GM21786 (cell line): ENCODE measurements at regions not wholly inside any gene's neighbourhood (a gene's known extent, or its start where the extent isn't known, plus 50 kb on each side); places are given as distances from the start of the nearest gene placed in this dataset.

Experiments
- ATAC-seq: cut with Tn5 transposase; IDR thresholded peaks from one replicate; pipeline ENCODE4 v1.9.1; 2021; ENCODE audit not compliant: unreplicated experiment

DNA sequence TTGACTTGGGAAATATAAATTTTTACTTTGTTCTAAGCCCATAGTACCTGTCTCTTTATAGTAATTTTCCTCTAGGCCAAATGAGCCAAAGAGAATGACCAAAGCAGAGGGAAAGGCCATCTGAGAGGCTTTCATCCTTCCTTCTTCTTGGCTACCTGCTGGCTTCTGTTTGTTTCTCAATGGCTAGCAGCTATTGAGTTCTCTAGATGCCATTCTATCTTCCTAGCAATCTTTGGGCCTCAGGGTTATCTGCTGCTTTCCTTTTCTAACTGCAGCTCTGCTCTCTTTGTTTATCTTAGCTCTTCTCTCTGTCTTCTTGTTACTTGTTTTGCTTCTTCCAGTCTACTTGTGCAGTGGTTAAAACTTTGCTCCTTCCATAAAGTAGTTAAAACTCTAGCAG, 601.1 kb upstream of the NRXN1 start:
- ATAC-seq, result no peak

DNA sequence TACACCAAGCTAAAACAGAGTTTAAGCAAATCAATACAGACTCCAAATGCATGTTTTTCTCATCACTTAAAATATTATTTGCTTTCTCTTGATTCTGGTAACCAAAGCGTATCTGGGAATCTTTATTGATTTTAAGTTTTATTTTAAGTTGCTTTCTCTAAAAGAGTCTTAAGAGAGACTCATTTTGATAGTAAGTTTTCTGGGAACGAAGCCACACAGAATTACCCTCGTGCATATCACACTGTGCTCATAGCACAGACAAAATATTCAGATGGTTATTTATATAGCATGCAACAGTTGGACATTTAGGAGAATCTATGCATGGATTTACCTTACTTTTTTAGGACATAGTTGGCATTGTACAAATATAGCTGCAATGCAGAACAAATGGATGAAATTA, 597.5 kb upstream of the NRXN1 start:
- no peak for ATAC-seq

DNA sequence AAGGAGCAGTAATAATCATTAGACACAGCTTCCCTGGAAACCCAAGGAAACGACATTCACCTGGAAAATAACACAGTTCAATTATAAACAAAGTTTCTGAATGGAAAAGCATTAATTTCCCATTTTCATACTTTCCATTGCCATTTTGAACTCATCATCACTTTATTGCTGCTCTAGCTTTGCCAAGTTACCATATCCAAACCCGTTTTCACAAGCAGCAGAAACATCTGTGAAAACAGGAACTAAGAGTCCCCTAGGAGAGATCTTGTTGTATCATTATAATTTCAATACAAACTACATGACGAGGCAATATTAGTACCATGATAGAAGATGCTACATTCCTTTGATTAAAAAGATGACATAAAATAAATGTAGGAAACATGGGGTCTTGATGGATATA, 597.0 kb upstream of the NRXN1 start:
- no peak for ATAC-seq

DNA sequence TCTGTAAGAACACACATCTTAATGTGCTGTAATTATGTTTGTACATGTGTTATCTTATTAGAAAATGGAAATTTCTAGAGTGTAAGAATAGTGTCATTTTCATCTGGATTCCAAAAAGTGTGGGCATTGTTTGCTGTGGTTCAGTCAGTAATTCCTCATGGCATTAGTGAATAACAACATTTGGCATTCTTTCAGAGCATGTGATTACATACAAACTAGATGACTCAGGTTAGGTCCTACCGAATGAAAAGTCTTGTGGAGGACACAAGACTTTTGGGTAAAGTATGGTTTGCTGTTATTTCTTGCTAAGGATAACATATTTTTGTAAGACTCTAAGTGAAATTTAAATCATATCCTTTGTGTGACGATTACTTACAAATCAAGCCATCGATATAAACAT, 593.1 kb upstream of the NRXN1 start:
- no peak for ATAC-seq

DNA sequence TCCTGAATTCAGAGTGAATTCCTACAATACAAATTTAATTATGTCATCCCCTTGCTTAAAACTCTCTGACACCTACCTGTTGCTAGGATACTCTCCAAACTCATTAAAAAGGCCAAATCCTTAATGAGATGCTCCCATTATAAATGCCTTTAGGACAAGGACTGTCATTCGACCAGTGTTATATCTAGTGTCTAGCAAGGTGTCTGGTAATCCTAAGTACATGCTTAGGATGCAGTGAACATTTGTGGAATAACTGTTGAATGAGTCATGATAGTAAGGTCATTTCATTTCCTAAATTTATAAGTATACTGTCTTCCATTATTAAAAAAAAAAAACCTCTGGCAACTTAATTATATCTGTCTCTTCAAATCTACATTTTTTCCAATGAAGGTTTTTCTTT, 588.9 kb upstream of the NRXN1 start:
- ATAC-seq, result no peak

DNA sequence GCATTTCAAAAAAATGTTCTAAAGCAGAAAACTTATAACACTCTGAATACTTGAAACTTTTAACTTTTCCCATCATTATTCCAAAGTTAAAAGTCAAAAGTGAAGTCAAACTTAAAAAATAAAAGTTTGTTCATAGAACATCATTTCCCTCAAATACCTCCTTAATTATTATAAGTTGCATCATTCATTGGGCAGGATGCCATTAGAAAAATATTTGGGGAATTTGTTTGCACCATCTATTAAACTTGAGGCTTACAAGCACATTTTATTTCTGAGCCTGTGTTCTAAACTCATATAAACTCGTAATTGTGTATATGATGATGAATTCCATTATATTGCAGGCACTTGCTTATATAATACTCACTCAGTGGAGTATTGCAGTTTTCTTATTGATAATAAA, 588.0 kb upstream of the NRXN1 start:
- no peak for ATAC-seq

DNA sequence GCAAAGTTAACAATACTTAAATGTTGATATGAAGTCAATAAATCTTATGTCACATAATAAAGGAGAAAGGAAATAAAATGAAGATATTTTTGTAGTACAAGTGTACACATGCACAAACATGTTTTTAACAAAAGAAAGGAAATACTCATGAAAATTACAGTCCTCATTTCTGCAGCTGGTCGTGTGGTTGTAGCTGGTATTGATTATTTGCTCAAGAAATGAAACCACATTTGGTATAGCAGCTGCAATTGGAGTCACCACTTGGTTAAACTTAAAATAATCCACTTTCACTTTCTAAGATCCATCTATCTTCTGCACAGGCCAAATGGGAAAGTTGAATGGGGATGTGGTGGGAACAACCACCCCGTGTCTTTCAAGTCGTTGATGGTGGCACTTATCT, 580.5 kb upstream of the NRXN1 start:
- ATAC-seq, result no peak

DNA sequence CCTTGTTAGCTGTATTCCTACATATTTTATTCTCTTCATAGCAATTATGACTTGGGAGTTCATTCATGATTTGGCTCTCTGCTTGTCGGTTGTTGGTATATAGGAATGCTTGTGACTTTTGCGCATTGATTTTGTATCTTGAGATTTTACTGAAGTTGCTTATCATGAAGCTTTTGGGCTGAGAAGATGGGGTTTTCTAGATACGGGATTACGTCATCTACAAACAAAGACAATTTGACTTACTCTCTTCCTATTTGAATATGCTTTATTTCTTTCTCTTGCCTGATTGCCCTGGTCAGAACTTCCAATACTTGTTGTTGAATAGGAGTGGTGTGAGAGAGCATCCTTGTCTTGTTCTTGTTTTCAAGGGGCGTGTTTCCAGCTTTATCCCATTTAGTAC, 569.8 kb upstream of the NRXN1 start:
- ATAC-seq, result no peak

DNA sequence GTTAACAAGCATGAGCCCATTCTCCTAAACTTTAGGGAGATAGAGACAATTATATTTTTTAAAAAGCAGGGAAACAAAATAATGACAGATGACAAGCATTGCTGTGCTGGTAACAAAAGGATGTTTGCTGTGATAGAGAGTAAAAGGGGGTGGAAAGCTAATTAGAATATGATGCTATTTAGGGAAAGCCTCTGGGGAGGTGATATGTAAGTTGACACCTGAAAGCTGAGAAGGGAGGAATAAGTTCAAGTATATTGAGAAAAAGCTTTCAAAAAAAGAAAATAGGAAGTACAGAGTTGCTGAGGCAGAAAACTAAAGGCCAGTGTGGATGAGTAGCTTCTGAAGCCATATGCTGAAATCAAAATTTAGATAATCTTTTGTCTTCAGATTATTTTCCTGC, 565.2 kb upstream of the NRXN1 start:
- no peak for ATAC-seq

DNA sequence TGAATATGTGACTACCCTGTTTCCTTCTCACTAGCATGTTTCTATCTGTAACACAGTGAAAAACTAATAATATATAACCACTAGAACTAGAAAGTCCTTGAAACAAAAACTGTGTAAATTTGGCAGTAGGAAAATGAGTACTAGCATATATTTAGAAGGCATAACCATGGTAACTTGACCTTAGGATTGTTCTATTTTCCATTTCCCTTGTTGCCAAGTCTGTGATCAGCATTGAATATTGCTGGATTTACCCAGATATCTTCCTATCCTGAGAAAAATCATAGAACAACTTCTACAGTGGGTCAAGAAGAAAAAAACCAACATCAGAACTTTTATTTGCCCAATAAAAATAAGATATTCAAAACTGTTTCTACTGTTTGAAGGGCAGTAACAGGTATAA, 563.9 kb upstream of the NRXN1 start:
- ATAC-seq, result no peak

DNA sequence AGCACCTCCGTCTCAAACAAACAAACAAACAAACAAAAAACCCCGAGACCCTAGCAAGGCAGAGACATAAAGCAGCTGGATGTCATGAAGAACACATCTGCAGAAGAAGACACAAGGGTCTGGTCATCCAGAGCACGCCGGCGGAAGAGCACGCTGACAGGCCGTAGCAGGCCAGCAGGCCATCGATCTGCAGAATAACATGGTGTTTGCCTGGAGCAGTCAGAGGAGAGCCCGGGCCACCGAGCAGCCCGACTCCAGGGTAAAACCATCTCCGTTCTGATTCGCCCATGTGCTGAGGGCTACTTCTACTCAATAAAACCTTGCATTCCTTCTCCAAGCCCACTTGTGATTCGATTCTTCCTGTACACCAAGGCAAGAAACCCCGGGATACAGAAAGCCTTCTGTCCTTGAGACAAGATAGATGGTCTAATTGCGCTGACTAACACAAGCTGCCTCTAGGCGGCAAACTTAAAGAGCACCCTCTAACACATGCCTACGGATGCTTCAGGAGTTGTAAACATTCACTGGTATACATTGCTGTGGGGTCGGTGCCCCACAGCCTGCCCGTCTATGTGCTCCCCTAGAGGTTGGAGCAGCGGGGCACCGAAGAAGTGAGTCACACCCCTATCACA, 549.8 kb upstream of the NRXN1 start:
- ATAC-seq, result no peak

DNA sequence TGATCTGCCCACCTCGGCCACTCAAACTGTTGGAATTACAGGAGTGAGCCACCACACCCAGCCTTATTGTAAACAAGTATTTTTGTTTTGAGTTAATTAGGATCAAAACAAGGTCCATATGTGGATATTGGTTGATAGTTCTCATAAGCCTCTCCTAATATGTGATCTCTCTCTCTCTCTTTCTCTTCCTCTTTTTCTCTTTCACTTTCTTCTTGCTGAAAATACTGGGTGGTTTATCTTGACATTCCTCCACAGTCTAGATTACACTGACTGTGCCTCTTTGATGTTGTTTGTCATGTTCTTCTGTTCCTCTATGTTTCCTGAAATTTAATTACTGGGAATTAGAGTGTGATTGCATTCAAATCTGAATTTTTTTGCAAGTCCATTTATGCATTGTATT, 547.5 kb upstream of the NRXN1 start:
- no peak for ATAC-seq

DNA sequence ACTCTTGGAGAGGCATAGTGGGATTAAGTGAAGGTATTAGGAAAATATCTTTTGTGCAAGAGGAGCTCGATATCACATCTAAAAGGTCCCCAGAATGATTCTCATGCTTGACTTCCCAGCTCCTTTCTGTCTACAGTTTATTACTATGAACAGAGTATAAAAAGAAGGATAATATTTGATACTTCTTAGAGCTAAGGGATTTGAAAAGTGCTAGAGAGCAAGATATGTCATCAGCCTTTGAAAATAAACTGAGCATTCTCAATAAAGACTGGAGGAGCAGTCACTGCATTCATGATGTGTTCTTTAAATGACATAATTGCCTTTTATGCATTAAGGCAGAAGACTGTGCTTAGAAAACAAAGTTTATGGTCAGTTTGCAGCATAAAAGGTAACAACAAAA, 543.2 kb upstream of the NRXN1 start:
- ATAC-seq, result no peak

DNA sequence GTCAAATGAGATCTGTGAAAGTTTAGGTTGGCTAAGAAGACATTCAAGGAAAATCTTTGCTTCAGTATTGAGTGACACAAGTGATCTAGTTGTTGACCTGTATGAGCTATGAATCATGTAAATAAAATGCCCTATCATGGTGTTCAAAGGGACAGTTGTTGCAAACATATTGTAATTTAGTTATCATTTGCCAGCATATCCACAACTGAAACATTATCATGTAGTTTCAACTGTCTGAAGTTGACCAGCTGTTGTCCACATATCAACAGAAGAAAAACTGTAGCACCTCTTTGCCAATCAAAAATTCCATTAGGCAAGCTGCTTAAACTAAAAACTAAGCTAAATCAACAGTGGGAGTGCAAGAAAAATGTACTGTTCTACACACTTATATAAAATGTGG, 527.1 kb upstream of the NRXN1 start:
- no peak for ATAC-seq

DNA sequence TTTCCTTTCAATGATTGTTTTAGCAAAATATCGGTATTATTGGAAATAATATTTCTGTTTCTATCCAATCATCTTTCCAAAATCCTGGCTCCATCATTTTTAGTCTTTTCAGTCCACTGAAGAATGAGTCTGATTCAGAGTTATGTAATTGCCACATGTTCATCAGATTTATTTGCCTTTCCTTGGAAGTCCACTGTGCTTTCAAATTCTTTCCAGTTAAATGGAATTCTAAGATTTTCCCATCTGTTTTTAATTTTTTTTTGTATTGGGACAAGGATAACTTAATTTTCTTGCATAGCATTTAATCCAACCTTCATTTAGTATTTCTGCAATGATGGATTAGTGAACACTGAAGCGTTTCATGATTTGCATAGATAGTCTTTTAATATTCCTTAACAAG, 521.5 kb upstream of the NRXN1 start:
- ATAC-seq, result no peak

DNA sequence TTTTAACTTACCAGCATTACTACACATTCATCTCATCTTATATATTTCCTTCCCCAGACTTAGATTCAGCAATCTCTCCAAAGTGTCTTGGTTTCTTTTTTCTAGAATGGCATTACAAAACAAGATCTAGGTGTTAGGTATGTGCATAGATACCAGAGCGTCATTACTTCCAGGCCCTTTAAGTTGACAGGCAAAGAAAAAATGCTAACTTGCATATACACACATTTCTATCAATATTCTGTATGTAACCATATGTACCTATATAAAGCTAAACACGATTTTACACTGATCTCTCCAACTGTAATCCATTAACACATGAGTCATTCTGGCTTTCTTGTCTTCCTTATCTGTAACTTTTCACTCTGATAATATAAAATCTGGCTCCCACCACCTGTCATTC, 503.8 kb upstream of the NRXN1 start:
- ATAC-seq, result no peak

DNA sequence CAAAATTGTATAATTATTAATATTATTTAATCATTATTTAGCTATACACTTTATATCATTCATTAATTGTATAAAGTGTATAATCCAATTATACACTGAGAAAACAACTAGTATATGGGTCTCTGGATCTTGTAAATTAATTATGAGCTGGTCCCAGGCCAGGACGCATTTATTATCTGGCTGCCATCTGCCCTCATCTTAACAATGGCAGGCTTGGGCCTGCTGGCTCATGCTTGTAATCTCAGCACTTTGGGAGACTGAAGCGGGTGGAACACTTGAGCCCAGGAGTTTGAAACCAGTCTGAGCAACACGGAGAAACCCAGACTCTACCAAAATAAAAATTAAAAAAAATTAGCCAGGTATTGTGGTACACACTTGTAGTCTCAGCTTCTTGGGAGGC, 502.2 kb upstream of the NRXN1 start:
- no peak for ATAC-seq

DNA sequence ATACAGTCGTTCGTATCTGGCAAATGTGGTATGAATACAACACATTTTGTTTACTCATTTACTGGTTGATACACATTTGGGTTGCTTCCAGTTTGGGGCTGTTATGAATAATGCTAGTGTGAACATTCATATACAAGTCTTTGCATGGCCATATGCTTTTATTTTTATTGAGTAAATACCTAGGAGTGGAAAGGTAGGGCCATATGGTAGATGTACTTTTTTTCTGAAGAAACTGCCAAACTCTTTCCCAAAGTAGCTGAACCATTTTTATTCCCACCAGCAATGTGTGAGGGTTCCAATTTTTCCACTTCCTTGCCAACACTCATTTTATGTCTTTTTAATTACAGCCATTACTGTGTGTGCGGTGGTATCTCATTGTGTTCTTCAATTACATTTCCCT, 496.2 kb upstream of the NRXN1 start:
- no peak for ATAC-seq

DNA sequence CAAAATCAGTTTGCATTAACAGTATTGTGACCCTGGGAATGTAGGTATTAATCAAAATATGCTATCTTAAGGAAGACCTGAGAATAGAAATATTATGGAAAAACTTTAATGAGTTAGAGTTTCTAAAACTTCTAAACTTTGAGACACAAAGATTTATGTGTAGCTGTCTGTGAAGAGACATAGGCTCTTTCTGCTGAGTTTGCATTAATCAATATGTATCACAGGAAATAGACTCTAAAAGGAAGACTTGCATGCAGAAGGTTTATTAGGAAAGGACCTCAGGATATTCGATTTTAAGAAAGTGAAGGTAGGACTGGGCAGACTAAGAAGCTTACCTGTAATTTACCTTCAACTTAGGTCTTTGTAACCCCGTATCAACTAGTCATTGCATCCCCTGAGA, 494.8 kb upstream of the NRXN1 start:
- ATAC-seq, result no peak

DNA sequence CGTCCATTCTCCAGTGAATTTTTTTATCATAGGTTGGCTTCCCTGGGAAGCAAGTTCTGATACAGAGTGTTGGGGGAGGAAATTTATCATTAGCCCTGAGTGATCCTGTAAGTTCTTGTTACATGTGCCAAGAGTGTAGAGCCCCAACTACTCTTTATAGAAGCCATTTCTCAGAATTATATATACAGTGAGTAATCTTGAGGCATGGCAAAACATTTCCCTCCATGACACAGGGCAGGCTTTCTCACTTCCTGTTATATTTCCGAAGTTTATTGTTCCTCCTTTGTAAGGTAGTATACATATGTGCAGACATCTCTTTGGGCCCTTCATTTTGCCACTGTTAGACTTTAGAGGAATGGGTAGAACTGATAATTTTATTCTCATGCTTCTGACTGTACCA, 484.7 kb upstream of the NRXN1 start:
- no peak for ATAC-seq

DNA sequence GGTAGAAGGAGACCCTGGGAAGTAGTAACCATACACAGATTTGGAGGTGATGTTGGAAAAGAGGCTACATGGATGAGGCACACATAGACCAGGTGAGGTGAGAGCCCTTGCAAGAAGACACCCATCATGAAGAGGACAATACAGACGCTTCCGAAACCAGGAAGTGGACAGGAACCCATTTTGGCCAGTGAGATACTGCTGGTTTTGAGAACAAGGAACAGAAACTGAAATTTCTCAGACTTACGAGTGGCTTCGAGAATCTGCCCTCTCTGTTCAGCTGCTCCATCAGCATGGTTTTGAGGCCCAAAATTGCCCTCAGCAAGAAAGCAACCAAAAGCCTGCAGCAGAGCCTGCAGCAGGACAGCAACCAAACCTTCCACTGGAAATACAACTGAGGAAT, 479.1 kb upstream of the NRXN1 start:
- peak; percentile 90 for ATAC-seq

DNA sequence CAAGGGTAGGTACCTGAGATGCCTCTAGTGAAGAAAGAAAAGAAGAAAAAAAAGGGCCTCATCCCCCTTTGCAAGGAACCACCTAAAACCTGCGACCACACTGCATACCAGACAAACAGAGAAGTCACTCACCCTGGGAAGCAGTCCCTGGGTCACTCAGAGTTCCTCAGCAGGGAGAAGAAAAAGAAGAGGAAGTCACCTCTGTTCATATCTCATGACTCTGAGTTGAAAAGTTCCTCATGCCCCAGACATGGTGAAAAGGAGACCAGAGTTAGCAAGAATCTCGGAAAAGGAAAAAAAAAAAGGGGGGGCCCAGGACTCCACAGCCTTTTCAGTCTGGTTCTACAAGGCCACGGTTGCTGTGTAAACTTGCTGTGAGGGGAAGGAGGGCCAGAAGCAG, 478.4 kb upstream of the NRXN1 start:
- no peak for ATAC-seq

DNA sequence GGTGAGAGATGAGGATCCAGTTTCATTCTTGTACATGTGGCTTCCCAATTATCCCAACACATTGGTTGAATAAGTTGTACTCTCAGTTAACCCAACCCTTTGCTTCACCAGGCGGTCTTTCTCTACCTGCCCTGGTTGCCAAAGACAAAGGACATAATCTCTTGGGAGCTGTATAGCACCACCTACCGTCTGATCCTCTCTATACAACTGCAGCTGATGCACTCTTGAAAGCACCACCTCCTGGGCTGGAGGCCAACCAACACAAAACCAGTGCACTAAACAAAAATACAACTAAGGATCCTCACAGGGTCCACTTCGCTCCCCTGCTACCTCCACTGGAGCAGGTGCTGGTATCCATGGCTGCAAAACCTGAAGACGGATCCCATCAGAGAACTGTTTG, 473.6 kb upstream of the NRXN1 start:
- no peak for ATAC-seq
